GM23338 (cell line): ENCODE measurements at regions not wholly inside any gene's neighbourhood (a gene's known extent, or its start where the extent isn't known, plus 50 kb on each side); places are given as distances from the start of the nearest gene placed in this dataset.

Experiments used
- ATAC-seq: fragments of 200-7000 bp; cut with Tn5 transposase; 3 replicates; pipeline ENCODE4 v1.9.1; 2020
- DNase-seq: peaks from one replicate; pipeline ENCODE4 v3.0.0-alpha.2; 2015; ENCODE audit warnings: low spot score
- H2AFZ ChIP-seq: fragments of 200-600 bp; sonication (generic); 2 replicates; pipeline ENCODE4 v1.8.0; 2016; ENCODE audit warnings: antibody characterized with exemption, mild to moderate bottlenecking, moderate library complexity
- H3F3A ChIP-seq: fragments of 200-600 bp; sonication (generic); replicated peaks from 2 replicates; pipeline ENCODE4 v1.8.0; 2017; ENCODE audit warnings: antibody characterized with exemption, mixed run types, low read depth
- H3K27ac ChIP-seq: fragments of 200-600 bp; sonication (generic); 2 replicates; pipeline ENCODE4 v1.6.1; 2016; ENCODE audit warnings: low read depth
- H3K27me3 ChIP-seq: fragments of 200-600 bp; sonication (generic); 2 replicates; pipeline ENCODE4 v1.8.0; 2016; ENCODE audit warnings: mild to moderate bottlenecking, mixed run types, moderate library complexity; ENCODE audit not compliant: insufficient read depth
- H3K36me3 ChIP-seq: fragments of 200-600 bp; sonication (generic); 2 replicates; pipeline ENCODE4 v1.8.0; 2016; ENCODE audit warnings: mild to moderate bottlenecking; ENCODE audit not compliant: insufficient read depth
- H3K4me1 ChIP-seq: fragments of 200-600 bp; sonication (generic); 2 replicates; pipeline ENCODE4 v1.8.0; 2016; ENCODE audit warnings: mild to moderate bottlenecking, moderate library complexity; ENCODE audit not compliant: insufficient read depth
- H3K4me2 ChIP-seq: fragments of 200-600 bp; sonication (generic); 2 replicates; pipeline ENCODE4 v1.7.1; 2017; ENCODE audit warnings: mixed run types
- H3K4me3 ChIP-seq: fragments of 200-600 bp; sonication (generic); 2 replicates; pipeline ENCODE4 v1.6.1; 2016; ENCODE audit warnings: mixed run types
- H3K79me2 ChIP-seq: fragments of 200-600 bp; sonication (generic); replicated peaks from 2 replicates; pipeline ENCODE4 v1.8.0; 2017; ENCODE audit warnings: mild to moderate bottlenecking; ENCODE audit not compliant: insufficient read depth
- H3K9me2 ChIP-seq: fragments of 200-600 bp; sonication (generic); 2 replicates; pipeline ENCODE4 v1.8.0; 2017; ENCODE audit not compliant: insufficient read depth
- H4K20me1 ChIP-seq: fragments of 200-600 bp; sonication (generic); replicated peaks from 2 replicates; pipeline ENCODE4 v1.8.0; 2017; ENCODE audit warnings: mild to moderate bottlenecking; ENCODE audit not compliant: insufficient read depth
- H3K27ac Mint-ChIP-seq: 2 replicates; pipeline ENCODE4 v1.8.0; 2020; ENCODE audit warnings: inconsistent platforms, mild to moderate bottlenecking, moderate library complexity, mixed read lengths
- H3K27me3 Mint-ChIP-seq: 3 replicates; pipeline ENCODE4 v1.8.0; 2022; ENCODE audit warnings: low read depth, mild to moderate bottlenecking, moderate library complexity, mixed read lengths, inconsistent platforms; ENCODE audit not compliant: insufficient read depth, poor library complexity
- H3K36me3 Mint-ChIP-seq: 3 replicates; pipeline ENCODE4 v1.8.0; 2021; ENCODE audit warnings: low read depth, mild to moderate bottlenecking, inconsistent platforms, moderate library complexity, mixed read lengths
- H3K4me1 Mint-ChIP-seq: 3 replicates; pipeline ENCODE4 v1.8.0; 2020; ENCODE audit warnings: mild to moderate bottlenecking, inconsistent platforms, mixed read lengths
- H3K4me3 Mint-ChIP-seq: 3 replicates; pipeline ENCODE4 v1.8.0; 2021; ENCODE audit warnings: moderate library complexity, mild to moderate bottlenecking, inconsistent platforms, mixed read lengths
- H3K9me3 Mint-ChIP-seq: 3 replicates; pipeline ENCODE4 v1.8.0; 2020; ENCODE audit warnings: moderate library complexity, mild to moderate bottlenecking, inconsistent platforms, mixed read lengths
- CREB1 ChIP-seq: fragments of 250-450 bp; sonication (Bioruptor Pico); IDR thresholded peaks from 2 replicates; pipeline ENCODE4 v1.5.0; 2020; ENCODE audit warnings: low read depth, mild to moderate bottlenecking, moderate library complexity
- EZH2 ChIP-seq: fragments of 200-600 bp; sonication (generic); IDR thresholded peaks from one replicate; pipeline ENCODE4 v1.8.0; 2017; ENCODE audit warnings: antibody characterized with exemption, mild to moderate bottlenecking, low read depth; ENCODE audit not compliant: unreplicated experiment
- NANOG ChIP-seq: IDR thresholded peaks from 2 replicates; pipeline ENCODE4 v1.6.1; 2016; ENCODE audit warnings: antibody characterized with exemption, borderline replicate concordance
- POLR2AphosphoS5 ChIP-seq: IDR thresholded peaks from 2 replicates; pipeline ENCODE4 v1.6.1; 2016; ENCODE audit warnings: antibody characterized with exemption, low read depth
- STAT1 ChIP-seq: IDR thresholded peaks from one replicate; pipeline ENCODE4 v1.6.1; 2016; ENCODE audit warnings: antibody characterized with exemption; ENCODE audit not compliant: unreplicated experiment
- ZNF462 ChIP-seq: fragments of 250-450 bp; sonication (Bioruptor Pico); IDR thresholded peaks from 2 replicates; pipeline ENCODE4 v1.5.0; 2020; ENCODE audit warnings: mild to moderate bottlenecking, moderate library complexity

- Mint-ChIP-seq H3K9me3 (peaks cover 76% of the 10 kb centered on the region), H3K27me3 (no peaks in the 10 kb centered on the region), H3K4me1 (no peaks in the 10 kb centered on the region), H3K36me3 (peaks cover 11% of the 10 kb centered on the region; the same call in 2 of the 3 replicates), H3K4me3 (no peak overlapping the region), H3K27ac (no peak overlapping the region)
- no peaks in the 10 kb centered on the region for H3K27me3 ChIP-seq
- no peak overlapping the region for H3K4me2 ChIP-seq
- no peaks in the 10 kb centered on the region for H4K20me1 ChIP-seq
- no peaks in the 10 kb centered on the region for H3K4me1 ChIP-seq
- no peak overlapping the region for H3K4me3 ChIP-seq
- no peak for ATAC-seq
- no peaks in the 10 kb centered on the region for H3K79me2 ChIP-seq
- TF ChIP-seq NANOG (no peak), EZH2 (no peak), CREB1 (CRISPR knock-in tag) (no peak), STAT1 (no peak), ZNF462 (CRISPR knock-in tag) (no peak), POLR2AphosphoS5 (no peak)
- no peaks in the 10 kb centered on the region for H3K9me2 ChIP-seq
- no peak overlapping the region for H3K27ac ChIP-seq
- no peak for DNase-seq
- H3K36me3 ChIP-seq = no peaks in the 10 kb centered on the region; the same call in 1 of the 2 replicates
- H2AFZ ChIP-seq = no peak overlapping the region
- H3F3A ChIP-seq = no peaks in the 10 kb centered on the region
Measured at GRCh38 chr16:46428108-46429061, 192.8 kb downstream of the SHCBP1 start.
